ENCODE measurements at regions not wholly inside any gene's neighbourhood (a gene's known extent, or its start where the extent isn't known, plus 50 kb on each side); places are given as distances from the start of the nearest gene placed in this dataset.

- TF ChIP-seq CTCF (IDR thresholded peaks at IDR 0.05), result no peak
- no peak for TF ChIP-seq CHD4 (IDR thresholded peaks at IDR 0.05; ENCODE audit: borderline replicate concordance)
- no peak for TF ChIP-seq SMC3 (IDR thresholded peaks at IDR 0.05)
- TF ChIP-seq ZFP36 (IDR thresholded peaks at IDR 0.05; ENCODE audit: borderline replicate concordance, partially characterized antibody), result no peak
- no peak for TF ChIP-seq POLR2A (IDR thresholded peaks at IDR 0.05; ENCODE audit: low read length)
- TF ChIP-seq MYC (IDR thresholded peaks at IDR 0.05; ENCODE audit: borderline replicate concordance, low read length), result no peak
These were observed 463.2 kb downstream of the TMEM114 start for GRCh38 chr16:8127070-8127469.

All from A549 (cell line).